B cell (primary cell): ENCODE measurements at regions not wholly inside any gene's neighbourhood (a gene's known extent, or its start where the extent isn't known, plus 50 kb on each side); places are given as distances from the start of the nearest gene placed in this dataset.

Experiments
- ATAC-seq: fragments of 200-7000 bp; cut with Tn5 transposase; one replicate; pipeline ENCODE4 v1.10.0; 2021; ENCODE audit warnings: low read depth, mild to moderate bottlenecking, moderate number of reproducible peaks, moderate library complexity
- CTCF ChIA-PET: fragments of 350-600 bp; sonication (Branson Sonifier 250); formaldehyde crosslinking; loops from one replicate; lab custom pipeline; 2021; ENCODE audit warnings: antibody characterized with exemption, inconsistent platforms; lab: Charles Lee
- POLR2A ChIA-PET: fragments of 350-600 bp; sonication (Branson Sonifier 250); formaldehyde crosslinking; loops from one replicate; lab custom pipeline; 2021; ENCODE audit warnings: antibody characterized with exemption; lab: Charles Lee
- DNase-seq: peaks from one replicate; pipeline ENCODE4 v3.0.0; 2013
- H2AFZ ChIP-seq: 2 replicates; pipeline ENCODE4 v1.6.1; 2012; ENCODE audit warnings: mild to moderate bottlenecking, low read depth, low read length; ENCODE audit not compliant: insufficient read depth, poor library complexity, severe bottlenecking
- H3K27ac ChIP-seq, 2 donors: 1 replicate in 1 of 2; 2 replicates in 1 of 2; pipeline ENCODE4 v1.5.1; 2012 to 2013; ENCODE audit warnings: low read length in 2 of 2, mild to moderate bottlenecking in 2 of 2, moderate library complexity in 1 of 2
- H3K27me3 ChIP-seq, 4 experiments: fragments of 200-600 bp in 1 of 4; sonication (generic) in 1 of 4; replicated peaks in 1 of 4; 1 replicate in 2 of 4; 2 replicates in 2 of 4; pipeline versions ENCODE4 v1.6.1 to v1.7.0; 2013 to 2016; ENCODE audit warnings: low read length in 3 of 4, mild to moderate bottlenecking in 2 of 4, mixed read lengths in 1 of 4, moderate library complexity in 1 of 4; ENCODE audit not compliant: insufficient read depth in 4 of 4, control insufficient read depth in 3 of 4; ENCODE audit errors: control extremely low read depth in 1 of 4
- H3K36me3 ChIP-seq, 2 experiments: replicated peaks in 1 of 2; 1 replicate in 1 of 2; 2 replicates in 1 of 2; pipeline versions ENCODE4 v1.6.1 to v1.7.1; 2013; ENCODE audit warnings: low read length in 1 of 2; ENCODE audit not compliant: insufficient read depth in 2 of 2, control insufficient read depth in 1 of 2; ENCODE audit errors: control extremely low read depth in 1 of 2, extremely low read depth in 1 of 2
- H3K4me1 ChIP-seq, 2 donors: fragments of 200-600 bp in 1 of 2; sonication (generic) in 1 of 2; 1 replicate in 1 of 2; 2 replicates in 1 of 2; pipeline versions ENCODE4 v1.5.1 to v1.6.1; 2013 to 2017; ENCODE audit warnings: low read length in 2 of 2; ENCODE audit not compliant: control insufficient read depth in 2 of 2, insufficient read depth in 2 of 2
- H3K4me2 ChIP-seq: replicated peaks from 2 replicates; pipeline ENCODE3; 2012; ENCODE audit warnings: mild to moderate bottlenecking, low read depth, low read length; ENCODE audit not compliant: poor library complexity, severe bottlenecking
- H3K4me3 ChIP-seq, 5 experiments: fragments of 200-600 bp in 1 of 5; sonication (generic) in 1 of 5; 1 replicate in 3 of 5; 2 replicates in 2 of 5; pipeline versions ENCODE4 v1.5.1 to v1.7.0; 2011 to 2016; ENCODE audit warnings: low read length in 4 of 5, mild to moderate bottlenecking in 4 of 5, low read depth in 2 of 5, control low read depth in 1 of 5, moderate library complexity in 1 of 5; ENCODE audit not compliant: insufficient read depth in 1 of 5; ENCODE audit errors: control extremely low read depth in 1 of 5, extremely low read depth in 1 of 5
- H3K79me2 ChIP-seq: fragments of 200-600 bp; sonication (generic); one replicate; pipeline ENCODE4 v1.6.0; 2016; ENCODE audit warnings: low read length; ENCODE audit not compliant: control insufficient read depth, insufficient read depth
- H3K9ac ChIP-seq: fragments of 200-600 bp; sonication (generic); 2 replicates; pipeline ENCODE4 v1.6.1; 2017; ENCODE audit warnings: mild to moderate bottlenecking, low read length, moderate library complexity
- H3K9me3 ChIP-seq, 3 donors: one replicate each; pipeline versions ENCODE4 v1.6.1 to v1.7.1; 2013; ENCODE audit warnings: low read length in 2 of 3; ENCODE audit not compliant: control insufficient read depth in 2 of 3, insufficient read depth in 1 of 3; ENCODE audit errors: control extremely low read depth in 1 of 3
- H4K20me1 ChIP-seq: 2 replicates; pipeline ENCODE4 v1.6.0; 2012; ENCODE audit warnings: mild to moderate bottlenecking, low read length; ENCODE audit not compliant: insufficient read depth, control insufficient read depth, poor library complexity, severe bottlenecking
- H3K27ac Mint-ChIP-seq: one replicate; pipeline ENCODE4 v1.8.0; 2021; ENCODE audit warnings: mixed read lengths
- H3K27me3 Mint-ChIP-seq: one replicate; pipeline ENCODE4 v1.8.0; 2021; ENCODE audit warnings: mixed read lengths
- H3K4me1 Mint-ChIP-seq: one replicate; pipeline ENCODE4 v1.8.0; 2021; ENCODE audit warnings: mixed read lengths
- H3K4me3 Mint-ChIP-seq: one replicate; pipeline ENCODE4 v1.8.0; 2021; ENCODE audit warnings: mixed read lengths
- H3K9me3 Mint-ChIP-seq: one replicate; pipeline ENCODE4 v1.8.0; 2022; ENCODE audit warnings: mixed read lengths; ENCODE audit not compliant: insufficient read depth
- EZH2 ChIP-seq: IDR thresholded peaks from 2 replicates; pipeline ENCODE4 v1.6.1; 2012; ENCODE audit warnings: borderline replicate concordance, low read depth, mild to moderate bottlenecking, moderate library complexity, low read length; ENCODE audit not compliant: insufficient read depth, poor library complexity, severe bottlenecking
- WGBS: methylation state at CpG from one replicate; pipeline ENCODE4 v1.1.5; 2013; ENCODE audit warnings: missing lambda C conversion rate; ENCODE audit not compliant: insufficient coverage; 5-methylcytosine and 5-hydroxymethylcytosine counted together
- intact Hi-C: fragments of 100-400 bp; cut with micrococcal nuclease; formaldehyde crosslinking; loops from one replicate; pipeline ENCODE4 v1.10.0; 2022
- TF ChIP-seq, protein P1 (sequence below): fragments of 200-600 bp; IDR thresholded peaks from one replicate; pipeline ENCODE4 v1.8.0; 2022; ENCODE audit warnings: antibody characterized with exemption, mild to moderate bottlenecking

DNA sequence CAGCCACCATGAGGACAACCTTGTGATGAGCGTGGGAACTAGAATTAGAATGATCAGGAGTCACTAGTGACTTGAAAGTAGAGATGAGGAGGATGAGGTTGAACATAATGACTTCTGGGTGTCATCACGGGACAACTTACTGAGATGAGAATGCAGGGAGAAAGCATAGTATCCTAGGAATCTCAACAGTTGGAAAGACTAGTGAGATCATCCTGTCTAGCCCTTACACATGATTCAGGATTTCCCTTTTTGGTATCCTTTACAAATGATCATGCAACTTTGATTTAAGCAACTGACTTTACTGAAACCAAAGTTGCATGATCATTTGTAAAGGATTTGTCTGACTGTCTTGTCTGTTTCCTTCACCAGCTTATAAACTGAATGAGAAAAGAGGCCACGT lies 51.8 kb upstream of the HIF1A start:
- Histone ChIP-seq H3K9me3 (no peaks in the 10 kb centered on the region), H3K9ac (no peak overlapping the region), H3K27ac (peak overlapping the region in 1 of 2 donors; percentile 54), H3K4me3 (no peak overlapping the region), H3K79me2 (no peaks in the 10 kb centered on the region), H3K36me3 (no peaks in the 10 kb centered on the region), H2AFZ (no peak overlapping the region), H4K20me1 (no peaks in the 10 kb centered on the region), H3K4me1 (peaks cover 30 to 31% of the 10 kb centered on the region in 2 donors), H3K4me2 (peak overlapping the region; percentile 50), H3K27me3 (no peaks in the 10 kb centered on the region)
- TF ChIP-seq, protein P1, sequence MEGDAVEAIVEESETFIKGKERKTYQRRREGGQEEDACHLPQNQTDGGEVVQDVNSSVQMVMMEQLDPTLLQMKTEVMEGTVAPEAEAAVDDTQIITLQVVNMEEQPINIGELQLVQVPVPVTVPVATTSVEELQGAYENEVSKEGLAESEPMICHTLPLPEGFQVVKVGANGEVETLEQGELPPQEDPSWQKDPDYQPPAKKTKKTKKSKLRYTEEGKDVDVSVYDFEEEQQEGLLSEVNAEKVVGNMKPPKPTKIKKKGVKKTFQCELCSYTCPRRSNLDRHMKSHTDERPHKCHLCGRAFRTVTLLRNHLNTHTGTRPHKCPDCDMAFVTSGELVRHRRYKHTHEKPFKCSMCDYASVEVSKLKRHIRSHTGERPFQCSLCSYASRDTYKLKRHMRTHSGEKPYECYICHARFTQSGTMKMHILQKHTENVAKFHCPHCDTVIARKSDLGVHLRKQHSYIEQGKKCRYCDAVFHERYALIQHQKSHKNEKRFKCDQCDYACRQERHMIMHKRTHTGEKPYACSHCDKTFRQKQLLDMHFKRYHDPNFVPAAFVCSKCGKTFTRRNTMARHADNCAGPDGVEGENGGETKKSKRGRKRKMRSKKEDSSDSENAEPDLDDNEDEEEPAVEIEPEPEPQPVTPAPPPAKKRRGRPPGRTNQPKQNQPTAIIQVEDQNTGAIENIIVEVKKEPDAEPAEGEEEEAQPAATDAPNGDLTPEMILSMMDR, result no peak
- TF ChIP-seq EZH2, result no peak
- Mint-ChIP-seq H3K4me1 (peaks cover 33% of the 10 kb centered on the region), H3K4me3 (no peak overlapping the region), H3K27me3 (no peaks in the 10 kb centered on the region), H3K9me3 (no peaks in the 10 kb centered on the region), H3K27ac (peak overlapping the region; percentile 61)
- intact Hi-C loops, result loop anchor here (5.0 kb wide), 1 partner anchor 36 kb away; no protein-coding TSS in a partner anchor
- no peak for DNase-seq
- POLR2A ChIA-PET, result interaction anchor here (0.6 kb wide), 1 partner anchor 29 kb away, joined by 5 read pairs; no protein-coding TSS in a partner anchor
- WGBS, result 100% methylated on average over 1 of the region's 3 CpGs
- ATAC-seq, result no peak
- CTCF ChIA-PET, result no interaction called here

DNA sequence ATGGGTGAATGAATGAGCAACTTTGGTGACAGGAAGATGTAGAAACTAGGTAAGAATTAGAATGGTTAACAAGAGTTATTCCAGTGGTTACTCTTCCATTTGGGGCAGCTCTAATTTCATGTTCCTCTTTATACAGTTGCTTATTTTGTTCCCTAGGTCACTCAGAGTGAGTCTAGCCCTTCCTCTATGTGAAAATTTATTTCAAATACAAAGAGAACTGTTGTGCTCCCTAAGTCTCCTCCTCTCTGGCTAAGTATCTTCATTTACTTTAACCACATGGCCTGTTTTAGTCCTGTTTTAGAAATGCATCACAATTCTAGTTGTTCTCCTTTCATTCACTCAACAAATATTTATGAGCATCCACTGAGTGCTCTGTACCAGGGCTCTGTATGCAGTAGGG lies 51.1 kb upstream of the HIF1A start:
- TF ChIP-seq, protein P1, result no peak
- TF ChIP-seq EZH2, result no peak
- ATAC-seq, result no peak

More for the DNA sequence above, 51.1 kb upstream of the HIF1A start:
- Histone ChIP-seq H3K9me3 (no peaks in the 10 kb centered on the region), H3K4me1 (peaks cover 30 to 31% of the 10 kb centered on the region in 2 donors), H3K36me3 (no peaks in the 10 kb centered on the region), H3K4me2 (peak overlapping the region; percentile 50), H3K9ac (no peak overlapping the region), H3K79me2 (no peaks in the 10 kb centered on the region), H4K20me1 (no peaks in the 10 kb centered on the region), H3K4me3 (no peak overlapping the region), H3K27me3 (no peaks in the 10 kb centered on the region), H2AFZ (peak overlapping the region; percentile 13), H3K27ac (peak overlapping the region in 1 of 2 donors; percentile 54)
- Mint-ChIP-seq H3K4me3 (no peak overlapping the region), H3K27ac (peak overlapping the region; percentile 38), H3K9me3 (no peaks in the 10 kb centered on the region), H3K4me1 (peaks cover 33% of the 10 kb centered on the region), H3K27me3 (no peaks in the 10 kb centered on the region)
- POLR2A ChIA-PET, result no interaction called here
- CTCF ChIA-PET, result no interaction called here
- intact Hi-C loops, result loop anchor here (5.0 kb wide), 1 partner anchor 37 kb away; no protein-coding TSS in a partner anchor
- no peak for DNase-seq
